ENCODE measurements at regions not wholly inside any gene's neighbourhood (a gene's known extent, or its start where the extent isn't known, plus 50 kb on each side); places are given as distances from the start of the nearest gene placed in this dataset.
"Not testable (repeated sequence)": the region's sequence is repeated elsewhere in the genome, so short reads cannot be mapped to it uniquely, and the experiment has no call there.

- Histone ChIP-seq H3K9me3 (ENCODE audit: control insufficient read depth in 3 of 3, low read length in 3 of 3) (no peaks in the 10 kb centered on the region), H3K36me3 (ENCODE audit: control insufficient read depth in 3 of 3, insufficient read depth in 3 of 3, low read length in 3 of 3) (no peaks in the 10 kb centered on the region), H3K4me3 (ENCODE audit: low read length in 3 of 3) (no peak overlapping the region), H3K27ac (ENCODE audit: low read depth, low read length) (no peak overlapping the region), H3K27me3 (ENCODE audit: control insufficient read depth in 3 of 3, insufficient read depth in 3 of 3, low read length in 3 of 3) (peaks cover 0 to 1% (median 0%) of the 10 kb centered on the region in 3 donors), H3K4me1 (ENCODE audit: control insufficient read depth in 3 of 3, insufficient read depth in 3 of 3, low read length in 3 of 3) (no peaks in the 10 kb centered on the region), H3K9ac (ENCODE audit: low read depth in 1 of 3, low read length in 3 of 3) (no peak overlapping the region)
Measured at GRCh38 chr10:7043055-7043653, 367.7 kb downstream of the SFMBT2 start.

GRCh38 chr10:7042419-7043054 is 368.3 kb downstream of the SFMBT2 start:
- no peak overlapping the region for H3K4me3 ChIP-seq (ENCODE audit: low read length in 3 of 3)
- no peaks in the 10 kb centered on the region for H3K36me3 ChIP-seq (ENCODE audit: control insufficient read depth in 3 of 3, insufficient read depth in 3 of 3, low read length in 3 of 3)
- H3K4me1 ChIP-seq (ENCODE audit: control insufficient read depth in 3 of 3, insufficient read depth in 3 of 3, low read length in 3 of 3), result no peaks in the 10 kb centered on the region
- H3K9me3 ChIP-seq (ENCODE audit: control insufficient read depth in 3 of 3, low read length in 3 of 3), result no peaks in the 10 kb centered on the region
- no peak overlapping the region for H3K9ac ChIP-seq (ENCODE audit: low read depth in 1 of 3, low read length in 3 of 3)
- H3K27me3 ChIP-seq (ENCODE audit: control insufficient read depth in 3 of 3, insufficient read depth in 3 of 3, low read length in 3 of 3), result no peaks in the 10 kb centered on the region
- H3K27ac ChIP-seq (ENCODE audit: low read depth, low read length), result no peak overlapping the region

GRCh38 chr10:7042000-7042399 is 368.8 kb downstream of the SFMBT2 start:
- Histone ChIP-seq H3K9me3 (ENCODE audit: control insufficient read depth in 3 of 3, low read length in 3 of 3) (no peaks in the 10 kb centered on the region), H3K9ac (ENCODE audit: low read depth in 1 of 3, low read length in 3 of 3) (no peak overlapping the region), H3K36me3 (ENCODE audit: control insufficient read depth in 3 of 3, insufficient read depth in 3 of 3, low read length in 3 of 3) (no peaks in the 10 kb centered on the region), H3K27me3 (ENCODE audit: control insufficient read depth in 3 of 3, insufficient read depth in 3 of 3, low read length in 3 of 3) (no peaks in the 10 kb centered on the region), H3K4me1 (ENCODE audit: control insufficient read depth in 3 of 3, insufficient read depth in 3 of 3, low read length in 3 of 3) (no peaks in the 10 kb centered on the region), H3K4me3 (ENCODE audit: low read length in 3 of 3) (no peak overlapping the region), H3K27ac (ENCODE audit: low read depth, low read length) (no peak overlapping the region)

GRCh38 chr10:7040681-7041080 is 370.2 kb downstream of the SFMBT2 start:
- Histone ChIP-seq H3K27ac (ENCODE audit: low read depth, low read length) (no peak overlapping the region), H3K36me3 (ENCODE audit: control insufficient read depth in 3 of 3, insufficient read depth in 3 of 3, low read length in 3 of 3) (no peaks in the 10 kb centered on the region), H3K27me3 (ENCODE audit: control insufficient read depth in 3 of 3, insufficient read depth in 3 of 3, low read length in 3 of 3) (no peaks in the 10 kb centered on the region), H3K4me3 (ENCODE audit: low read length in 3 of 3) (no peak overlapping the region), H3K9me3 (ENCODE audit: control insufficient read depth in 3 of 3, low read length in 3 of 3) (no peaks in the 10 kb centered on the region), H3K4me1 (ENCODE audit: control insufficient read depth in 3 of 3, insufficient read depth in 3 of 3, low read length in 3 of 3) (no peaks in the 10 kb centered on the region), H3K9ac (ENCODE audit: low read depth in 1 of 3, low read length in 3 of 3) (no peak overlapping the region)

- Histone ChIP-seq H3K9ac (ENCODE audit: low read depth in 1 of 3, low read length in 3 of 3) (no peak overlapping the region), H3K27me3 (ENCODE audit: control insufficient read depth in 3 of 3, insufficient read depth in 3 of 3, low read length in 3 of 3) (no peaks in the 10 kb centered on the region), H3K27ac (ENCODE audit: low read depth, low read length) (no peak overlapping the region), H3K4me1 (ENCODE audit: control insufficient read depth in 3 of 3, insufficient read depth in 3 of 3, low read length in 3 of 3) (no peaks in the 10 kb centered on the region), H3K36me3 (ENCODE audit: control insufficient read depth in 3 of 3, insufficient read depth in 3 of 3, low read length in 3 of 3) (no peaks in the 10 kb centered on the region), H3K9me3 (ENCODE audit: control insufficient read depth in 3 of 3, low read length in 3 of 3) (no peaks in the 10 kb centered on the region), H3K4me3 (ENCODE audit: low read length in 3 of 3) (no peak overlapping the region)
Measured at GRCh38 chr10:7039859-7040258, 371.0 kb downstream of the SFMBT2 start.

- H3K27me3 ChIP-seq (ENCODE audit: control insufficient read depth in 3 of 3, insufficient read depth in 3 of 3, low read length in 3 of 3), result no peaks in the 10 kb centered on the region
- no peak overlapping the region for H3K27ac ChIP-seq (ENCODE audit: low read depth, low read length)
- no peak overlapping the region for H3K9ac ChIP-seq (ENCODE audit: low read depth in 1 of 3, low read length in 3 of 3)
- no peak overlapping the region for H3K4me3 ChIP-seq (ENCODE audit: low read length in 3 of 3)
- H3K4me1 ChIP-seq (ENCODE audit: control insufficient read depth in 3 of 3, insufficient read depth in 3 of 3, low read length in 3 of 3), result no peaks in the 10 kb centered on the region
- H3K9me3 ChIP-seq (ENCODE audit: control insufficient read depth in 3 of 3, low read length in 3 of 3), result no peaks in the 10 kb centered on the region
- H3K36me3 ChIP-seq (ENCODE audit: control insufficient read depth in 3 of 3, insufficient read depth in 3 of 3, low read length in 3 of 3), result no peaks in the 10 kb centered on the region
Measured at GRCh38 chr10:7038416-7038815, 372.4 kb downstream of the SFMBT2 start.

- not testable (repeated sequence) for H3K4me3 ChIP-seq (ENCODE audit: low read length in 3 of 3); H3K4me1 ChIP-seq (ENCODE audit: control insufficient read depth in 3 of 3, insufficient read depth in 3 of 3, low read length in 3 of 3); H3K9ac ChIP-seq (ENCODE audit: low read depth in 1 of 3, low read length in 3 of 3); H3K27ac ChIP-seq (ENCODE audit: low read depth, low read length); H3K27me3 ChIP-seq (ENCODE audit: control insufficient read depth in 3 of 3, insufficient read depth in 3 of 3, low read length in 3 of 3); H3K36me3 ChIP-seq (ENCODE audit: control insufficient read depth in 3 of 3, insufficient read depth in 3 of 3, low read length in 3 of 3); H3K9me3 ChIP-seq (ENCODE audit: control insufficient read depth in 3 of 3, low read length in 3 of 3)
Measured at GRCh38 chr10:7037434-7037833, 373.4 kb downstream of the SFMBT2 start.

- no peaks in the 10 kb centered on the region for H3K4me1 ChIP-seq (ENCODE audit: control insufficient read depth in 3 of 3, insufficient read depth in 3 of 3, low read length in 3 of 3)
- H3K9ac ChIP-seq (ENCODE audit: low read depth in 1 of 3, low read length in 3 of 3), result no peak overlapping the region
- H3K36me3 ChIP-seq (ENCODE audit: control insufficient read depth in 3 of 3, insufficient read depth in 3 of 3, low read length in 3 of 3), result no peaks in the 10 kb centered on the region
- no peaks in the 10 kb centered on the region for H3K9me3 ChIP-seq (ENCODE audit: control insufficient read depth in 3 of 3, low read length in 3 of 3)
- no peak overlapping the region for H3K27ac ChIP-seq (ENCODE audit: low read depth, low read length)
- no peaks in the 10 kb centered on the region for H3K27me3 ChIP-seq (ENCODE audit: control insufficient read depth in 3 of 3, insufficient read depth in 3 of 3, low read length in 3 of 3)
- no peak overlapping the region for H3K4me3 ChIP-seq (ENCODE audit: low read length in 3 of 3)
Measured at GRCh38 chr10:7036951-7037350, 373.9 kb downstream of the SFMBT2 start.

GRCh38 chr10:7035126-7035761 is 375.6 kb downstream of the SFMBT2 start:
- no peak overlapping the region for H3K4me3 ChIP-seq (ENCODE audit: low read length in 3 of 3)

GRCh38 chr10:7033031-7033430 is 377.8 kb downstream of the SFMBT2 start:
- no peak overlapping the region for H3K4me3 ChIP-seq (ENCODE audit: low read length in 3 of 3)
- no peaks in the 10 kb centered on the region for H3K36me3 ChIP-seq (ENCODE audit: control insufficient read depth in 3 of 3, insufficient read depth in 3 of 3, low read length in 3 of 3)

More at GRCh38 chr10:7035126-7035761, 375.6 kb downstream of the SFMBT2 start:
- Histone ChIP-seq H3K9me3 (ENCODE audit: control insufficient read depth in 3 of 3, low read length in 3 of 3) (no peaks in the 10 kb centered on the region), H3K9ac (ENCODE audit: low read depth in 1 of 3, low read length in 3 of 3) (no peak overlapping the region), H3K27ac (ENCODE audit: low read depth, low read length) (no peak overlapping the region), H3K4me1 (ENCODE audit: control insufficient read depth in 3 of 3, insufficient read depth in 3 of 3, low read length in 3 of 3) (no peaks in the 10 kb centered on the region), H3K36me3 (ENCODE audit: control insufficient read depth in 3 of 3, insufficient read depth in 3 of 3, low read length in 3 of 3) (no peaks in the 10 kb centered on the region), H3K27me3 (ENCODE audit: control insufficient read depth in 3 of 3, insufficient read depth in 3 of 3, low read length in 3 of 3) (no peaks in the 10 kb centered on the region)

More at GRCh38 chr10:7033031-7033430, 377.8 kb downstream of the SFMBT2 start:
- Histone ChIP-seq H3K9me3 (ENCODE audit: control insufficient read depth in 3 of 3, low read length in 3 of 3) (no peaks in the 10 kb centered on the region), H3K9ac (ENCODE audit: low read depth in 1 of 3, low read length in 3 of 3) (no peak overlapping the region), H3K27me3 (ENCODE audit: control insufficient read depth in 3 of 3, insufficient read depth in 3 of 3, low read length in 3 of 3) (no peaks in the 10 kb centered on the region), H3K27ac (ENCODE audit: low read depth, low read length) (no peak overlapping the region), H3K4me1 (ENCODE audit: control insufficient read depth in 3 of 3, insufficient read depth in 3 of 3, low read length in 3 of 3) (no peaks in the 10 kb centered on the region)
